ENCODE measurements at regions not wholly inside any gene's neighbourhood (a gene's known extent, or its start where the extent isn't known, plus 50 kb on each side); places are given as distances from the start of the nearest gene placed in this dataset.

- no peak for DNase-seq
- no peaks in the 10 kb centered on the region for H3K79me2 ChIP-seq (ENCODE audit: insufficient read depth, low read length)
- Mint-ChIP-seq H3K36me3 (no peaks in the 10 kb centered on the region), H3K27ac (no peak overlapping the region), H3K9me3 (peaks cover 0 to 7% (median 0%) of the 10 kb centered on the region in 7 donors), H3K4me3 (no peak overlapping the region), H3K27me3 (ENCODE audit: low read depth in 3 of 3) (peaks cover 0 to 2% (median 0%) of the 10 kb centered on the region in 3 donors), H3K4me1 (no peaks in the 10 kb centered on the region)
- H3K9me3 ChIP-seq (replicated peaks in 1 of 2; ENCODE audit: control insufficient read depth in 1 of 2, insufficient read depth in 1 of 2, low read length in 2 of 2), result no peaks in the 10 kb centered on the region
- WGBS (ENCODE audit: insufficient coverage), result no CpG with 5 or more reads among the region's 3 CpGs
- TF ChIP-seq CTCF (IDR thresholded peaks at IDR 0.05), result no peak
- no peak overlapping the region for H3K27ac ChIP-seq (ENCODE audit: low read depth in 1 of 2, low read length in 2 of 2)
- H4K20me1 ChIP-seq (ENCODE audit: insufficient read depth, low read length), result no peaks in the 10 kb centered on the region
- H3K4me1 ChIP-seq (ENCODE audit: control insufficient read depth in 1 of 2, insufficient read depth in 2 of 2, low read length in 2 of 2), result no peaks in the 10 kb centered on the region
- no peak overlapping the region for H3K9ac ChIP-seq (ENCODE audit: insufficient read depth, low read length, poor library complexity, severe bottlenecking)
- H3K36me3 ChIP-seq (replicated peaks in 1 of 2; ENCODE audit: control insufficient read depth in 1 of 2, insufficient read depth in 2 of 2, low read length in 2 of 2), result no peaks in the 10 kb centered on the region
- H2AFZ ChIP-seq (ENCODE audit: insufficient read depth, low read depth, low read length, poor library complexity, severe bottlenecking), result no peak overlapping the region
- no peaks in the 10 kb centered on the region for H3K27me3 ChIP-seq (ENCODE audit: control insufficient read depth in 2 of 2, insufficient read depth in 2 of 2, low read length in 2 of 2)
- H3K4me3 ChIP-seq (replicated peaks in 1 of 3; ENCODE audit: low read depth in 2 of 3, low read length in 3 of 3), result no peak overlapping the region
- H3K4me2 ChIP-seq (replicated peaks; ENCODE audit: extremely low read depth, low read length, poor library complexity, severe bottlenecking), result no peak overlapping the region
- intact Hi-C loops (cut with micrococcal nuclease), result no loop called here
Measured at GRCh38 chr1:104801344-104801743, 1051.6 kb downstream of the AMY1C start.

- Histone ChIP-seq H4K20me1 (ENCODE audit: insufficient read depth, low read length) (no peaks in the 10 kb centered on the region), H3K79me2 (ENCODE audit: insufficient read depth, low read length) (no peaks in the 10 kb centered on the region), H3K4me2 (replicated peaks; ENCODE audit: extremely low read depth, low read length, poor library complexity, severe bottlenecking) (no peak overlapping the region), H3K27ac (ENCODE audit: low read depth in 1 of 2, low read length in 2 of 2) (no peak overlapping the region), H3K9me3 (replicated peaks in 1 of 2; ENCODE audit: control insufficient read depth in 1 of 2, insufficient read depth in 1 of 2, low read length in 2 of 2) (no peaks in the 10 kb centered on the region), H3K36me3 (replicated peaks in 1 of 2; ENCODE audit: control insufficient read depth in 1 of 2, insufficient read depth in 2 of 2, low read length in 2 of 2) (no peaks in the 10 kb centered on the region), H3K9ac (ENCODE audit: insufficient read depth, low read length, poor library complexity, severe bottlenecking) (no peak overlapping the region), H2AFZ (ENCODE audit: insufficient read depth, low read depth, low read length, poor library complexity, severe bottlenecking) (no peak overlapping the region), H3K4me1 (ENCODE audit: control insufficient read depth in 1 of 2, insufficient read depth in 2 of 2, low read length in 2 of 2) (no peaks in the 10 kb centered on the region), H3K4me3 (replicated peaks in 1 of 3; ENCODE audit: low read depth in 2 of 3, low read length in 3 of 3) (no peak overlapping the region), H3K27me3 (ENCODE audit: control insufficient read depth in 2 of 2, insufficient read depth in 2 of 2, low read length in 2 of 2) (no peaks in the 10 kb centered on the region)
- H3K9me3 Mint-ChIP-seq, result peaks cover 0 to 6% (median 0%) of the 10 kb centered on the region in 7 donors
- no peak overlapping the region for H3K4me3 Mint-ChIP-seq
- intact Hi-C loops (cut with micrococcal nuclease), result no loop called here
- no peak for TF ChIP-seq CTCF (IDR thresholded peaks at IDR 0.05)
- H3K27me3 Mint-ChIP-seq (ENCODE audit: low read depth in 3 of 3), result no peaks in the 10 kb centered on the region
- H3K27ac Mint-ChIP-seq, result no peak overlapping the region
- DNase-seq, result no peak
- H3K36me3 Mint-ChIP-seq, result no peaks in the 10 kb centered on the region
- WGBS (ENCODE audit: insufficient coverage), result 100% methylated on average over 2 of the region's 2 CpGs
- H3K4me1 Mint-ChIP-seq, result no peaks in the 10 kb centered on the region
Measured at GRCh38 chr1:104804147-104804546, 1054.4 kb downstream of the AMY1C start.
